ENCODE measurements at regions not wholly inside any gene's neighbourhood (a gene's known extent, or its start where the extent isn't known, plus 50 kb on each side); places are given as distances from the start of the nearest gene placed in this dataset.

DNA sequence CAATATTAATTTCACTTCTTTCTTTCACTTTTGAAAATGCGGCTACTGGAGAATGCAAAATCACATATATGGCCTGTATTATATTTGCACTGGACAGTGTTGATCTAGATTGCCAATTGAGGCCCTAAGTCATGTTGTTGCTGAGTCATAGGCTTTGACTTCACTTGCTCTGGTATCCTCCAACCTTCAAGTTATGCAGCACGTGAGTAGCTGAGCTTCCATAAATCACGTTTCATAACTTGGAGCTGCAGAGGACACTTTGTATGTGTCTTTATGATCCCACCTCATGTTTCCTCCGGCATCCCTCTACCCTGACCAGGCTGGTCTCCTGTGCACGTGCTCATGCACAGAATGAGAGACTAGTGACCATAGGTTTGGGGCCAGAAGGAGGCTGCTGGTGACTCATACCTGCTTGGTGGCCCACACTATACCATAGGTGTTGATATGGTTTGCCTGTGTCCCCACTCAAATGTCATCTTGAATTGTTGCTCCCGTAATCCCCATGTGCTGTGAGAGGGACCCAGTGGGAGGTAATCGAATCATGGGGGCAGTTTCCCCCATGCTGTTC is 103.0 kb upstream of the TSPAN2 start:
- no peak overlapping the region for H3K27ac ChIP-seq (ENCODE audit: low read depth, low read length, poor library complexity, severe bottlenecking)
- no peak for TF ChIP-seq EZH2 (IDR thresholded peaks at IDR 0.05; ENCODE audit: borderline replicate concordance, low read length)
- TF ChIP-seq, protein P1, sequence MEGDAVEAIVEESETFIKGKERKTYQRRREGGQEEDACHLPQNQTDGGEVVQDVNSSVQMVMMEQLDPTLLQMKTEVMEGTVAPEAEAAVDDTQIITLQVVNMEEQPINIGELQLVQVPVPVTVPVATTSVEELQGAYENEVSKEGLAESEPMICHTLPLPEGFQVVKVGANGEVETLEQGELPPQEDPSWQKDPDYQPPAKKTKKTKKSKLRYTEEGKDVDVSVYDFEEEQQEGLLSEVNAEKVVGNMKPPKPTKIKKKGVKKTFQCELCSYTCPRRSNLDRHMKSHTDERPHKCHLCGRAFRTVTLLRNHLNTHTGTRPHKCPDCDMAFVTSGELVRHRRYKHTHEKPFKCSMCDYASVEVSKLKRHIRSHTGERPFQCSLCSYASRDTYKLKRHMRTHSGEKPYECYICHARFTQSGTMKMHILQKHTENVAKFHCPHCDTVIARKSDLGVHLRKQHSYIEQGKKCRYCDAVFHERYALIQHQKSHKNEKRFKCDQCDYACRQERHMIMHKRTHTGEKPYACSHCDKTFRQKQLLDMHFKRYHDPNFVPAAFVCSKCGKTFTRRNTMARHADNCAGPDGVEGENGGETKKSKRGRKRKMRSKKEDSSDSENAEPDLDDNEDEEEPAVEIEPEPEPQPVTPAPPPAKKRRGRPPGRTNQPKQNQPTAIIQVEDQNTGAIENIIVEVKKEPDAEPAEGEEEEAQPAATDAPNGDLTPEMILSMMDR (IDR thresholded peaks at IDR 0.05; ENCODE audit: low read length): no peak
- H3K9me3 ChIP-seq (ENCODE audit: low read length): no peaks in the 10 kb centered on the region
- H3K9me2 ChIP-seq (ENCODE audit: low read depth, low read length): no peaks in the 10 kb centered on the region
- no peaks in the 10 kb centered on the region for H3K36me3 ChIP-seq (ENCODE audit: insufficient read depth, low read length)
- H3K4me3 ChIP-seq (ENCODE audit: low read depth, low read length, poor library complexity, severe bottlenecking): no peak overlapping the region
- no peak overlapping the region for H3K4me2 ChIP-seq (ENCODE audit: low read length)
- no peaks in the 10 kb centered on the region for H3F3A ChIP-seq (ENCODE audit: insufficient read depth, low read length)
- no peaks in the 10 kb centered on the region for H3K27me3 ChIP-seq (ENCODE audit: insufficient read depth, low read length)
- H3K4me1 ChIP-seq (ENCODE audit: insufficient read depth, low read length, severe bottlenecking): no peaks in the 10 kb centered on the region
- no peak overlapping the region for H3K9ac ChIP-seq (ENCODE audit: low read length)
- H3K79me2 ChIP-seq (ENCODE audit: insufficient read depth, low read length): no peaks in the 10 kb centered on the region
- no peak overlapping the region for H2AFZ ChIP-seq (ENCODE audit: low read length)
- no peaks in the 10 kb centered on the region for H4K20me1 ChIP-seq (ENCODE audit: insufficient read depth, low read length)

DNA sequence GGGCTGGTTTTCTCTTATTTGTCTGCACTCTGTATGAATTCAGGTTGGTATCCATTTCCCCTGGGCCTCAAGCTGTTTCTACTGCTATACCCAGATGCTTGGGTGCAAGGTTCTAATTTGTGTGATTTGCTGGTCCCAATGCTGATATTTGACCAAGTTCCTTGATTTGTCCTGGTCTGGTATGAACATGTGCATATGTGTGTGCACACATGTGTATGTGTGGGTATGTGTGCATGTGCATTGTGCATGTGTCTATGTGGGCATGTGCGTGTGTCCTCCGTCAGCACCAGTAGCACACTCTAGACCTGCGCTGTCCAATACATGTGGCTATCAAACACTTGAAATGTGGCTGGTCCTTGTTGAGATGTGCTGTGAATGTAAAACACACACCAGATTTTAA is 102.4 kb upstream of the TSPAN2 start:
- Histone ChIP-seq H3K4me2 (ENCODE audit: low read length) (no peak overlapping the region), H3K36me3 (ENCODE audit: insufficient read depth, low read length) (no peaks in the 10 kb centered on the region), H3K79me2 (ENCODE audit: insufficient read depth, low read length) (no peaks in the 10 kb centered on the region), H3K9me3 (ENCODE audit: low read length) (no peaks in the 10 kb centered on the region), H3K27ac (ENCODE audit: low read depth, low read length, poor library complexity, severe bottlenecking) (no peak overlapping the region), H3K9me2 (ENCODE audit: low read depth, low read length) (no peaks in the 10 kb centered on the region), H2AFZ (ENCODE audit: low read length) (no peak overlapping the region), H3K4me3 (ENCODE audit: low read depth, low read length, poor library complexity, severe bottlenecking) (no peak overlapping the region), H3K9ac (ENCODE audit: low read length) (no peak overlapping the region), H4K20me1 (ENCODE audit: insufficient read depth, low read length) (no peaks in the 10 kb centered on the region), H3K27me3 (ENCODE audit: insufficient read depth, low read length) (no peaks in the 10 kb centered on the region), H3F3A (ENCODE audit: insufficient read depth, low read length) (no peaks in the 10 kb centered on the region), H3K4me1 (ENCODE audit: insufficient read depth, low read length, severe bottlenecking) (no peaks in the 10 kb centered on the region)
- no peak for TF ChIP-seq EZH2 (IDR thresholded peaks at IDR 0.05; ENCODE audit: borderline replicate concordance, low read length)
- TF ChIP-seq, protein P1 (IDR thresholded peaks at IDR 0.05; ENCODE audit: low read length): no peak

DNA sequence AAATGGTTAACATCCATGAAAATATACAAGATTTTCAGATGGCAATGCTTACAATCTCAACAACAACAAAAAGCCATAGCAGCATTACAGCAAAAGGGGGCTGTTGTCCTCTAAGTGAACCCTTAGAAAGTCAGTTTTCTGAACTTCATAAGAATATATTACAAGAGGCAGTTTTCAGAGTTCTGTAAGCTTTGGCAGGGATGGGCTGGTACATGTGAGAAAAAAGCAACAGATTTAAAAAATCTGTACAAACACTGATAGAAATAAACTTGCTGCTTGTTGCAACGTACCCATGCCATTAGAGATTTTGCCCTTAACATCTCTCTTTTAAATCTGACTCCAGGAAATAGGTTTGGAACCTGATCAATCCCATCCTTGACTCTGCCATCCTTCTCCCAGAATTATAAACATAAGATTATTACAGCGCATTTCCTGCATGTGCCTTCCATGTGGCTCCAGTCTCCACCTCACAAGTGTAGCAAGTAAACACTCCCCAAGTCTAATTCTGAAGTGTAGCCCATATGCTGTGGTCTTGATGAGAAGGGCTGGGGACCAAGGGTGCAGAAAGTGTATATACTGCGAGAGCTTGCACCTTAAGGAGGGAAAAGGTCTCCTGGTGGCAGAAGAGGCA is 101.4 kb upstream of the TSPAN2 start:
- Histone ChIP-seq H3K9ac (ENCODE audit: low read length) (no peak overlapping the region), H3K27me3 (ENCODE audit: insufficient read depth, low read length) (no peaks in the 10 kb centered on the region), H3K4me3 (ENCODE audit: low read depth, low read length, poor library complexity, severe bottlenecking) (no peak overlapping the region), H3K4me2 (ENCODE audit: low read length) (no peak overlapping the region), H3F3A (ENCODE audit: insufficient read depth, low read length) (no peaks in the 10 kb centered on the region), H3K9me2 (ENCODE audit: low read depth, low read length) (no peaks in the 10 kb centered on the region), H4K20me1 (ENCODE audit: insufficient read depth, low read length) (no peaks in the 10 kb centered on the region), H3K79me2 (ENCODE audit: insufficient read depth, low read length) (no peaks in the 10 kb centered on the region), H3K9me3 (ENCODE audit: low read length) (no peaks in the 10 kb centered on the region), H3K36me3 (ENCODE audit: insufficient read depth, low read length) (no peaks in the 10 kb centered on the region), H3K27ac (ENCODE audit: low read depth, low read length, poor library complexity, severe bottlenecking) (no peak overlapping the region), H3K4me1 (ENCODE audit: insufficient read depth, low read length, severe bottlenecking) (no peaks in the 10 kb centered on the region), H2AFZ (ENCODE audit: low read length) (no peak overlapping the region)
- TF ChIP-seq, protein P1 (IDR thresholded peaks at IDR 0.05; ENCODE audit: low read length): no peak
- no peak for TF ChIP-seq EZH2 (IDR thresholded peaks at IDR 0.05; ENCODE audit: borderline replicate concordance, low read length)
